GM12878 (cell line): ENCODE measurements at regions not wholly inside any gene's neighbourhood (a gene's known extent, or its start where the extent isn't known, plus 50 kb on each side); places are given as distances from the start of the nearest gene placed in this dataset.

Experiments
- ATAC-seq: fragments of 200-7000 bp; cut with Tn5 transposase; 3 replicates; pipeline ENCODE4 v1.9.1; 2020; ENCODE audit warnings: mild to moderate bottlenecking, moderate library complexity
- BruUV-seq: library from RNA; stranded (reverse); fragments of 400-500 nt; replicated peaks from 2 replicates; lab custom pipeline; 2021; lab: Mats Ljungman, UMichigan
- CTCF ChIA-PET: fragments of 300-600 bp; sonication (Branson Sonifier 250); formaldehyde crosslinking; extraction: SDS; loops from one replicate; lab custom pipeline; 2021; ENCODE audit warnings: inconsistent platforms; lab: Yijun Ruan, JAX
- POLR2A ChIA-PET: fragments of 350-600 bp; formaldehyde crosslinking; extraction: SDS; loops from one replicate; lab custom pipeline; 2021; ENCODE audit warnings: inconsistent platforms; lab: Charles Lee
- RAD21 ChIA-PET: fragments of 300-600 bp; sonication (Branson Sonifier 250); formaldehyde crosslinking; loops from one replicate; lab custom pipeline; 2023; ENCODE audit warnings: antibody characterized with exemption; ENCODE audit not compliant: unreplicated experiment; lab: Charles Lee
- SMC1A ChIA-PET: fragments of 300-600 bp; sonication (Branson Sonifier 250); formaldehyde crosslinking; loops from one replicate; lab custom pipeline; 2023; ENCODE audit not compliant: unreplicated experiment, uncharacterized antibody; lab: Charles Lee
- DNase-seq: peaks from one replicate; pipeline ENCODE4 v3.0.0-alpha.2; 2011; ENCODE audit warnings: low read depth, low spot score
- FAIRE-seq: peaks from 3 replicates; lab custom pipeline; 2011; peaks lifted over from hg19 to GRCh38; lab: Jason Lieb, UNC
- H2AFZ ChIP-seq: 2 replicates; pipeline ENCODE4 v1.6.0; 2011; ENCODE audit warnings: low read depth, low read length, control low read depth; ENCODE audit not compliant: control insufficient read depth
- H3K27ac ChIP-seq: 2 replicates; pipeline ENCODE4 v1.5.1; 2011; ENCODE audit warnings: control low read depth; ENCODE audit not compliant: control insufficient read depth, insufficient read depth
- H3K27me3 ChIP-seq, 2 experiments: replicated peaks in 1 of 2; 2 replicates each; pipeline versions ENCODE4 v1.6.0 to v1.6.1; 2011; ENCODE audit warnings: low read length in 1 of 2; ENCODE audit not compliant: control insufficient read depth in 2 of 2, insufficient read depth in 2 of 2
- H3K36me3 ChIP-seq, 2 experiments: 2 replicates each; pipeline ENCODE4 v1.5.1; 2011; ENCODE audit warnings: low read length in 1 of 2; ENCODE audit not compliant: control insufficient read depth in 2 of 2, insufficient read depth in 2 of 2
- H3K4me1 ChIP-seq: 2 replicates; pipeline ENCODE4 v1.6.1; 2011; ENCODE audit warnings: mild to moderate bottlenecking, low read length, moderate library complexity, mixed read lengths; ENCODE audit not compliant: control insufficient read depth, insufficient read depth
- H3K4me2 ChIP-seq: 2 replicates; pipeline ENCODE4 v1.6.0; 2011; ENCODE audit warnings: control low read depth; ENCODE audit not compliant: control insufficient read depth, insufficient read depth
- H3K4me3 ChIP-seq: fragments of 200-600 bp; sonication (generic); 2 replicates; pipeline ENCODE4 v1.5.1; 2016
- H3K79me2 ChIP-seq: 2 replicates; pipeline ENCODE4 v1.6.0; 2011; ENCODE audit warnings: low read length; ENCODE audit not compliant: control insufficient read depth, insufficient read depth
- H3K9ac ChIP-seq: 2 replicates; pipeline ENCODE4 v1.8.0; 2011; ENCODE audit warnings: low read length, control low read depth, mixed read lengths; ENCODE audit not compliant: control insufficient read depth, insufficient read depth
- H3K9me3 ChIP-seq: replicated peaks from 3 replicates; pipeline ENCODE4 v1.5.1; 2011; ENCODE audit warnings: mild to moderate bottlenecking, low read length; ENCODE audit not compliant: control insufficient read depth, insufficient read depth
- H4K20me1 ChIP-seq: 2 replicates; pipeline ENCODE4 v1.6.0; 2011; ENCODE audit not compliant: control insufficient read depth, insufficient read depth
- JUND ChIP-seq: IDR thresholded peaks from 2 replicates; pipeline ENCODE4 v1.6.1; 2012; ENCODE audit warnings: low read depth, mild to moderate bottlenecking, low read length, improper control_type of control experiment, moderate library complexity
- POLR2AphosphoS5 ChIP-seq: IDR thresholded peaks from 2 replicates; pipeline ENCODE4 v1.6.1; 2011; ENCODE audit warnings: mild to moderate bottlenecking, low read length, inconsistent platforms
- RELA ChIP-seq: fragments of 450-650 bp; IDR thresholded peaks from 2 replicates; pipeline ENCODE4 v1.8.0; 2014; ENCODE audit warnings: borderline replicate concordance; ENCODE audit not compliant: partially characterized antibody
- SREBF1 ChIP-seq: IDR thresholded peaks from 2 replicates; pipeline ENCODE4 v1.6.1; 2012; ENCODE audit warnings: mild to moderate bottlenecking, low read length
- TBL1XR1 ChIP-seq: IDR thresholded peaks from 2 replicates; pipeline ENCODE4 v1.6.1; 2012; ENCODE audit warnings: low read depth, low read length, improper control_type of control experiment
- ZNF622 ChIP-seq: fragments of 450-650 bp; IDR thresholded peaks from 2 replicates; pipeline ENCODE4 v1.6.1; 2017; ENCODE audit warnings: mild to moderate bottlenecking, inconsistent platforms
- WGBS: methylation state at CpG from one replicate; pipeline ENCODE4 v1.1.6; 2016; ENCODE audit warnings: low lambda C conversion rate; ENCODE audit not compliant: insufficient replicate concordance, insufficient coverage; ENCODE audit errors: missing lambda C conversion rate; 5-methylcytosine and 5-hydroxymethylcytosine counted together
- in situ Hi-C: fragments of 300-500 bp; cut with MboI; formaldehyde crosslinking; loops from 9 replicates; pipeline ENCODE4 v1.14.3; 2018; ENCODE audit warnings: mixed read lengths
- intact Hi-C: fragments of 100-400 bp; cut with micrococcal nuclease; formaldehyde crosslinking; loops from one replicate; pipeline ENCODE4 v1.14.2; 2022; ENCODE audit not compliant: unreplicated experiment
- TF ChIP-seq, protein P1 (sequence below): fragments of 450-650 bp; IDR thresholded peaks from 2 replicates; pipeline ENCODE4 v1.6.1; 2017; ENCODE audit warnings: borderline replicate concordance
- TF ChIP-seq, protein P2 (sequence below): IDR thresholded peaks from 2 replicates; pipeline ENCODE4 v1.6.1; 2012; ENCODE audit warnings: mild to moderate bottlenecking, low read depth, low read length
- TF ChIP-seq, protein P3 (sequence below): fragments of 450-650 bp; IDR thresholded peaks from 2 replicates; pipeline ENCODE4 v1.6.1; 2017; ENCODE audit warnings: mild to moderate bottlenecking

DNA sequence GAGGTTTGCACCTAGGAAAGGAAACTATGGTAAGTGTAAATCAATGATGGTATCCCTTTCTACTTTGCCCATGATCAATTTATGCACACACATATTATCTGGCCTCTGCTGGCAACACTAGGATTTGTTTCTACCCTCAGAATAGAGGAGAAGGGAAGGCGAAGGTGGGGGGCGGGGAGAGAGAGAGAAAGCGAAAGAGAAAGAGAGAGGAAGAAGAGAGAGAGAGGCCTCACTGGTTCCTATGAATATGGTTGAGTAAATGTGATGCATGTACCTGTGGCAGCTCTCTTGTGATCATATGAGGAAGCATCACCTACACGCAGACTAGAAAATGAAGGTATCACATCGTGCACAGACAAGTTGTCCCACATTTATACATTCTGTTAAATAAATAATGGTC is 882.0 kb upstream of the SLITRK6 start:
- WGBS: 19% methylated on average over 5 of the region's 5 CpGs
- peak; percentile 61 for ATAC-seq

DNA sequence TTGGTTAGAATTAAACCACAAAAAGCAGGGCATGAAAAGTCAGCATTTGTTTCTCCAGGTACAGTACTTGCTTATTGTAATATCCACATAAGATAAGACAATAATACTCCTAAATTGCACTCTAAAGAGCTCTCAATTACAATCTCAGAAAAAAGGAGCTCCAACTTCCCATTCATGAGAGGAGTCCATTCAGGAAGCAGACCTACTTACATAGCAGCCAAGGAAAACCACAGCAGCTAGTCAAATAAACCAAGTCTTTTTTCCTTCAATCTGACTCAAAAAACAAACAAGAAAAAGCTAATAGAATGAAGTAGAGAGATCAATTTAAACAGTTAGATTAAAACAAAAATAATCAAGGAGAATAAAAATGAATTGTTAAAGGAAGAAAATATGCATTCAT is 885.2 kb upstream of the SLITRK6 start:
- no peaks in the 10 kb centered on the region for H3K27me3 ChIP-seq
- intact Hi-C loops (no loop called here), in situ Hi-C loops (no loop called here)
- H3K9me3 ChIP-seq: no peaks in the 10 kb centered on the region
- no TSS peak for BruUV-seq
- H3K9ac ChIP-seq: no peak overlapping the region
- POLR2A ChIA-PET: no interaction called here
- RAD21 ChIA-PET: no interaction called here
- H3K4me2 ChIP-seq: no peak overlapping the region
- FAIRE-seq (no peak), ATAC-seq (no peak), DNase-seq (no peak)
- H2AFZ ChIP-seq: no peak overlapping the region
- no peaks in the 10 kb centered on the region for H3K79me2 ChIP-seq
- H3K36me3 ChIP-seq: no peaks in the 10 kb centered on the region
- no peak overlapping the region for H3K4me3 ChIP-seq
- no peaks in the 10 kb centered on the region for H3K4me1 ChIP-seq
- SMC1A ChIA-PET: no interaction called here
- CTCF ChIA-PET: no interaction called here
- H4K20me1 ChIP-seq: no peaks in the 10 kb centered on the region
- H3K27ac ChIP-seq: no peak overlapping the region
- TF ChIP-seq, protein P1, sequence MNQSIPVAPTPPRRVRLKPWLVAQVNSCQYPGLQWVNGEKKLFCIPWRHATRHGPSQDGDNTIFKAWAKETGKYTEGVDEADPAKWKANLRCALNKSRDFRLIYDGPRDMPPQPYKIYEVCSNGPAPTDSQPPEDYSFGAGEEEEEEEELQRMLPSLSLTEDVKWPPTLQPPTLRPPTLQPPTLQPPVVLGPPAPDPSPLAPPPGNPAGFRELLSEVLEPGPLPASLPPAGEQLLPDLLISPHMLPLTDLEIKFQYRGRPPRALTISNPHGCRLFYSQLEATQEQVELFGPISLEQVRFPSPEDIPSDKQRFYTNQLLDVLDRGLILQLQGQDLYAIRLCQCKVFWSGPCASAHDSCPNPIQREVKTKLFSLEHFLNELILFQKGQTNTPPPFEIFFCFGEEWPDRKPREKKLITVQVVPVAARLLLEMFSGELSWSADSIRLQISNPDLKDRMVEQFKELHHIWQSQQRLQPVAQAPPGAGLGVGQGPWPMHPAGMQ: no peak
- TF ChIP-seq JUND: no peak
- TF ChIP-seq TBL1XR1: no peak
- TF ChIP-seq, protein P2, sequence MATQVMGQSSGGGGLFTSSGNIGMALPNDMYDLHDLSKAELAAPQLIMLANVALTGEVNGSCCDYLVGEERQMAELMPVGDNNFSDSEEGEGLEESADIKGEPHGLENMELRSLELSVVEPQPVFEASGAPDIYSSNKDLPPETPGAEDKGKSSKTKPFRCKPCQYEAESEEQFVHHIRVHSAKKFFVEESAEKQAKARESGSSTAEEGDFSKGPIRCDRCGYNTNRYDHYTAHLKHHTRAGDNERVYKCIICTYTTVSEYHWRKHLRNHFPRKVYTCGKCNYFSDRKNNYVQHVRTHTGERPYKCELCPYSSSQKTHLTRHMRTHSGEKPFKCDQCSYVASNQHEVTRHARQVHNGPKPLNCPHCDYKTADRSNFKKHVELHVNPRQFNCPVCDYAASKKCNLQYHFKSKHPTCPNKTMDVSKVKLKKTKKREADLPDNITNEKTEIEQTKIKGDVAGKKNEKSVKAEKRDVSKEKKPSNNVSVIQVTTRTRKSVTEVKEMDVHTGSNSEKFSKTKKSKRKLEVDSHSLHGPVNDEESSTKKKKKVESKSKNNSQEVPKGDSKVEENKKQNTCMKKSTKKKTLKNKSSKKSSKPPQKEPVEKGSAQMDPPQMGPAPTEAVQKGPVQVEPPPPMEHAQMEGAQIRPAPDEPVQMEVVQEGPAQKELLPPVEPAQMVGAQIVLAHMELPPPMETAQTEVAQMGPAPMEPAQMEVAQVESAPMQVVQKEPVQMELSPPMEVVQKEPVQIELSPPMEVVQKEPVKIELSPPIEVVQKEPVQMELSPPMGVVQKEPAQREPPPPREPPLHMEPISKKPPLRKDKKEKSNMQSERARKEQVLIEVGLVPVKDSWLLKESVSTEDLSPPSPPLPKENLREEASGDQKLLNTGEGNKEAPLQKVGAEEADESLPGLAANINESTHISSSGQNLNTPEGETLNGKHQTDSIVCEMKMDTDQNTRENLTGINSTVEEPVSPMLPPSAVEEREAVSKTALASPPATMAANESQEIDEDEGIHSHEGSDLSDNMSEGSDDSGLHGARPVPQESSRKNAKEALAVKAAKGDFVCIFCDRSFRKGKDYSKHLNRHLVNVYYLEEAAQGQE: no peak
- TF ChIP-seq ZNF622: no peak
- no peak for TF ChIP-seq RELA
- no peak for TF ChIP-seq POLR2AphosphoS5

More for the DNA sequence above, 882.0 kb upstream of the SLITRK6 start:
- TF ChIP-seq SREBF1: no peak
- TF ChIP-seq, protein P3, sequence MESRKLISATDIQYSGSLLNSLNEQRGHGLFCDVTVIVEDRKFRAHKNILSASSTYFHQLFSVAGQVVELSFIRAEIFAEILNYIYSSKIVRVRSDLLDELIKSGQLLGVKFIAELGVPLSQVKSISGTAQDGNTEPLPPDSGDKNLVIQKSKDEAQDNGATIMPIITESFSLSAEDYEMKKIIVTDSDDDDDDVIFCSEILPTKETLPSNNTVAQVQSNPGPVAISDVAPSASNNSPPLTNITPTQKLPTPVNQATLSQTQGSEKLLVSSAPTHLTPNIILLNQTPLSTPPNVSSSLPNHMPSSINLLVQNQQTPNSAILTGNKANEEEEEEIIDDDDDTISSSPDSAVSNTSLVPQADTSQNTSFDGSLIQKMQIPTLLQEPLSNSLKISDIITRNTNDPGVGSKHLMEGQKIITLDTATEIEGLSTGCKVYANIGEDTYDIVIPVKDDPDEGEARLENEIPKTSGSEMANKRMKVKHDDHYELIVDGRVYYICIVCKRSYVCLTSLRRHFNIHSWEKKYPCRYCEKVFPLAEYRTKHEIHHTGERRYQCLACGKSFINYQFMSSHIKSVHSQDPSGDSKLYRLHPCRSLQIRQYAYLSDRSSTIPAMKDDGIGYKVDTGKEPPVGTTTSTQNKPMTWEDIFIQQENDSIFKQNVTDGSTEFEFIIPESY: no peak
- Histone ChIP-seq H3K9me3 (no peaks in the 10 kb centered on the region), H4K20me1 (no peaks in the 10 kb centered on the region), H3K27ac (no peak overlapping the region), H2AFZ (no peak overlapping the region), H3K79me2 (no peaks in the 10 kb centered on the region), H3K27me3 (no peaks in the 10 kb centered on the region), H3K9ac (no peak overlapping the region), H3K4me3 (no peak overlapping the region), H3K4me1 (no peaks in the 10 kb centered on the region), H3K36me3 (no peaks in the 10 kb centered on the region), H3K4me2 (no peak overlapping the region)
- RAD21 ChIA-PET: no interaction called here
- in situ Hi-C loops: no loop called here
- DNase-seq (no peak), FAIRE-seq (no peak)
- POLR2A ChIA-PET: no interaction called here
- intact Hi-C loops: no loop called here
- CTCF ChIA-PET: no interaction called here
- no TSS peak for BruUV-seq
- SMC1A ChIA-PET: no interaction called here
